Upper lobe of left lung (tissue), 6 donors: ENCODE measurements at regions not wholly inside any gene's neighbourhood (a gene's known extent, or its start where the extent isn't known, plus 50 kb on each side); places are given as distances from the start of the nearest gene placed in this dataset.

ENCODE experiments used
- ATAC-seq, 2 donors: fragments of 200-7000 bp; cut with Tn5 transposase; one replicate each; pipeline ENCODE4 v1.9.1; 2022; ENCODE audit warnings: mild to moderate bottlenecking in 2 of 2, moderate library complexity in 2 of 2; ENCODE audit not compliant: low FRiP score in 2 of 2
- DNase-seq, 2 donors: peaks; one replicate each; pipeline ENCODE4 v3.0.0-alpha.2; 2019 to 2020
- H3K27ac ChIP-seq, 4 donors: fragments of 200-600 bp; sonication (generic); one replicate each; pipeline ENCODE4 v1.5.1; 2016 to 2019
- H3K27me3 ChIP-seq, 4 donors: fragments of 200-600 bp; sonication (generic); one replicate each; pipeline ENCODE4 v1.5.1; 2017 to 2019
- H3K36me3 ChIP-seq, 4 donors: fragments of 200-600 bp; sonication (generic); one replicate each; pipeline ENCODE4 v1.5.1; 2016 to 2019
- H3K4me1 ChIP-seq, 4 donors: fragments of 200-600 bp; sonication (generic); one replicate each; pipeline ENCODE4 v1.5.1; 2018 to 2019
- H3K4me3 ChIP-seq, 4 donors: fragments of 200-600 bp; sonication (generic); one replicate each; pipeline ENCODE4 v1.5.1; 2017 to 2019; ENCODE audit warnings: mild to moderate bottlenecking in 2 of 4, moderate library complexity in 1 of 4
- H3K9me3 ChIP-seq, 4 donors: fragments of 200-600 bp; sonication (generic); one replicate each; pipeline ENCODE4 v1.5.1; 2018 to 2019
- EP300 ChIP-seq, 4 donors: sonication (generic); formaldehyde crosslinking; IDR thresholded peaks; one replicate each; pipeline ENCODE4 v1.5.1; 2017; ENCODE audit warnings: antibody characterized with exemption in 4 of 4, control low read depth in 2 of 4
- POLR2A ChIP-seq, 4 donors: fragments of 450-650 bp; IDR thresholded peaks; one replicate each; pipeline ENCODE4 v1.5.1; 2016 to 2017; ENCODE audit warnings: antibody characterized with exemption in 4 of 4, mild to moderate bottlenecking in 2 of 4
- POLR2AphosphoS5 ChIP-seq, 2 donors: sonication (generic); formaldehyde crosslinking; IDR thresholded peaks; one replicate each; pipeline ENCODE4 v1.5.1; 2017; ENCODE audit warnings: antibody characterized with exemption in 2 of 2
- WGBS, 2 donors: methylation state at CpG; one replicate each; pipeline ENCODE4 v1.1.5; 2017 to 2018; 5-methylcytosine and 5-hydroxymethylcytosine counted together
- TF ChIP-seq, protein P1 (sequence below), 6 experiments: fragments of 450-650 bp in 4 of 6; fragments of 200-600 bp in 2 of 6; sonication (generic) in 2 of 6; IDR thresholded peaks; one replicate each; pipeline ENCODE4 v1.5.1; 2016 to 2019; ENCODE audit warnings: antibody characterized with exemption in 6 of 6
- donor health status: DM: no; HTN: no; CAD: no; lungs with moderate emphysema.
- donor health status: DM: no; HTN: yes; CAD: no; lungs with severe emphysema.

DNA sequence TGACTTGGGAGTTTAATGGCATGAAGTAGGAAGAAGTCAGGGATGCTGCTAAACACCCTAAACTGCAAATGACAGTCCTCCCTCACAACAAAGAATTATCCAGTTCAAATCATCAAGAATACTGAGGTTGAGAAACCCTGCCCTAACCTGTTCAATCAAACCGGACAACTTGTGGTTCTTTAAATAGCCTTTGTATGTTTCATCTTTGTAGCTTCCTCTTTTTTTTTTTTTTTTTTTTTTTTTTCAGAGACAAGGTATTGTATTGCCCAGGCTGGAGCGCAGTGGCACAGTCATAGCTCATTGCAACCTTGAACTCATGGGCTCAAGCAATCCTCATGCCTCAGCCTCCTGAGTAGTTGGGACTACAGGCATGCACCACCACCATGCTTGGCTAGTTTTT is 52.5 kb upstream of the TTC29 start:
- no peak for DNase-seq
- no peaks in the 10 kb centered on the region for H3K4me1 ChIP-seq
- WGBS, 2 donors = 55 to 69% methylated on average over 2 of the region's 2 CpGs
- no peaks in the 10 kb centered on the region for H3K9me3 ChIP-seq
- H3K27me3 ChIP-seq = no peaks in the 10 kb centered on the region
- no peaks in the 10 kb centered on the region for H3K36me3 ChIP-seq
- no peak overlapping the region for H3K27ac ChIP-seq
- no peak overlapping the region for H3K4me3 ChIP-seq
- ATAC-seq = no peak
- TF ChIP-seq EP300 (IDR thresholded peaks at IDR 0.05) (no peak), POLR2A (IDR thresholded peaks at IDR 0.05) (no peak), POLR2AphosphoS5 (IDR thresholded peaks at IDR 0.05) (no peak)
- TF ChIP-seq, protein P1, sequence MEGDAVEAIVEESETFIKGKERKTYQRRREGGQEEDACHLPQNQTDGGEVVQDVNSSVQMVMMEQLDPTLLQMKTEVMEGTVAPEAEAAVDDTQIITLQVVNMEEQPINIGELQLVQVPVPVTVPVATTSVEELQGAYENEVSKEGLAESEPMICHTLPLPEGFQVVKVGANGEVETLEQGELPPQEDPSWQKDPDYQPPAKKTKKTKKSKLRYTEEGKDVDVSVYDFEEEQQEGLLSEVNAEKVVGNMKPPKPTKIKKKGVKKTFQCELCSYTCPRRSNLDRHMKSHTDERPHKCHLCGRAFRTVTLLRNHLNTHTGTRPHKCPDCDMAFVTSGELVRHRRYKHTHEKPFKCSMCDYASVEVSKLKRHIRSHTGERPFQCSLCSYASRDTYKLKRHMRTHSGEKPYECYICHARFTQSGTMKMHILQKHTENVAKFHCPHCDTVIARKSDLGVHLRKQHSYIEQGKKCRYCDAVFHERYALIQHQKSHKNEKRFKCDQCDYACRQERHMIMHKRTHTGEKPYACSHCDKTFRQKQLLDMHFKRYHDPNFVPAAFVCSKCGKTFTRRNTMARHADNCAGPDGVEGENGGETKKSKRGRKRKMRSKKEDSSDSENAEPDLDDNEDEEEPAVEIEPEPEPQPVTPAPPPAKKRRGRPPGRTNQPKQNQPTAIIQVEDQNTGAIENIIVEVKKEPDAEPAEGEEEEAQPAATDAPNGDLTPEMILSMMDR (IDR thresholded peaks at IDR 0.05) = no peak

DNA sequence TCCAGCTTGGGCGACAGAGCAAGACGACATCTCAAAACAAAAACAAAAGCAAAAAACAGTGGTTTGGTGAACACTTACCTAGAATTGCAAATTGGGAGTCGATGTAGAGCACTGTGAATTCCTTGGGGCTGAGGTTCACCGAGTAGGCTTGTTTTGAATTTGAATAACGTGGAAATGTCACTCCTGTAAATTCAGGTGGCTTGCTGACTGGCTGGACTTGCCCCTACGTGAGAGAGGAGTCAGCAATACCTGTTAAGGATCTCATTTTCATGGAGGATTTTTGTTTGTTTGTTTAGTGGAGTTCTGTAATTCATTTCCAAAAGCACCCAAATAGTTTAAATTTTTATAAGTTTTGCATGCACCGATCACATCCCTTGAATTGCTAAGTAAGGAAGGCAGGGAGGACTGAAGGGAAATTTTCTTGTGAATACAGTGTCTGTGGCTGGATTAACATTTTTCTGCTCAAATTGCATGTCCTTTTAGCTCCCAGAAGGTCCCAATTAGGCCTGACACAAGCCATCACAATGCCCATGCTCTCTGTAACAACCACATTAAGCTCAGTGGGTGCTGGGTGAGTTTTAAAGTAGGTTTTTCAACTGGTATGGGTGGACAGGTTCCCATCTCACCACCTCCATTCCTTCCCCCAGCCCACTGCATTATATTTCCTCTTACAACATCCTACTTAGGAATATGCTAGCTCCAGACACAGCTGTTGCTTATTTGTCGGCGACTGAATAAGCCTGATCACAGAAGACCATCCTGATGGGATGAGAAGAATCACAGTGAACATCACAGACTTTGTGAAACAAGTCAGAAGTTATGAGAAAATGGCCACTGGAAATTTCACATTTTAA is 58.5 kb upstream of the TTC29 start:
- no peaks in the 10 kb centered on the region for H3K27me3 ChIP-seq
- no peaks in the 10 kb centered on the region for H3K9me3 ChIP-seq
- no peaks in the 10 kb centered on the region for H3K4me1 ChIP-seq
- TF ChIP-seq POLR2A (IDR thresholded peaks at IDR 0.05) = no peak
- TF ChIP-seq POLR2AphosphoS5 (IDR thresholded peaks at IDR 0.05) = no peak
- TF ChIP-seq EP300 (IDR thresholded peaks at IDR 0.05) = no peak
- TF ChIP-seq, protein P1 (IDR thresholded peaks at IDR 0.05) = no peak
- H3K27ac ChIP-seq = no peak overlapping the region
- WGBS, 2 donors = 74 to 80% methylated on average over 9 of the region's 9 CpGs
- H3K36me3 ChIP-seq = no peaks in the 10 kb centered on the region
- DNase-seq (no peak), ATAC-seq (no peak)
- H3K4me3 ChIP-seq = no peak overlapping the region

DNA sequence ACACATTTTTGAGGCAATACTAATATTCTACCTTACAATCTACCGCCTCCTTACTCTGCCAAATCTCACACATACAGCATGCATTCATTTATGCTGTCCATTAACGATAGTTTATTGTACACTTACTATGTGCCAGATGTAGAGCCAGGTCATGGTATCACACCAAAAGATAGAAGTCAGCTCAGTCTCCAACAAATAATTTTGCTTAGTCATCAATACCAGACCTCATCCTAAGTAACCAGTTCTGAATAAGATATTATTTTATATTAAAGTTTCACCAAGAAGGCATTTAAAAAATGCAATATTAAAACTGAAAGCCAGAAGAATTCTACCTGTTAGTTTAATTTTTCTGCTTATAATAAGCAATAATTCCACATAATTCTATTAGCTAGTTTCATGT is 60.6 kb upstream of the TTC29 start:
- no peak overlapping the region for H3K27ac ChIP-seq
- no peak for TF ChIP-seq POLR2A (IDR thresholded peaks at IDR 0.05)
- TF ChIP-seq POLR2AphosphoS5 (IDR thresholded peaks at IDR 0.05) = no peak
- TF ChIP-seq, protein P1 (IDR thresholded peaks at IDR 0.05) = no peak
- TF ChIP-seq EP300 (IDR thresholded peaks at IDR 0.05) = no peak
- H3K4me1 ChIP-seq = no peaks in the 10 kb centered on the region
- no peak for ATAC-seq
- 92 to 98% methylated on average over 2 of the region's 2 CpGs for whole genome bisulfite sequencing, 2 donors
- H3K4me3 ChIP-seq = no peak overlapping the region
- DNase-seq = no peak
- H3K9me3 ChIP-seq = no peaks in the 10 kb centered on the region
- H3K27me3 ChIP-seq = no peaks in the 10 kb centered on the region
- H3K36me3 ChIP-seq = no peaks in the 10 kb centered on the region

DNA sequence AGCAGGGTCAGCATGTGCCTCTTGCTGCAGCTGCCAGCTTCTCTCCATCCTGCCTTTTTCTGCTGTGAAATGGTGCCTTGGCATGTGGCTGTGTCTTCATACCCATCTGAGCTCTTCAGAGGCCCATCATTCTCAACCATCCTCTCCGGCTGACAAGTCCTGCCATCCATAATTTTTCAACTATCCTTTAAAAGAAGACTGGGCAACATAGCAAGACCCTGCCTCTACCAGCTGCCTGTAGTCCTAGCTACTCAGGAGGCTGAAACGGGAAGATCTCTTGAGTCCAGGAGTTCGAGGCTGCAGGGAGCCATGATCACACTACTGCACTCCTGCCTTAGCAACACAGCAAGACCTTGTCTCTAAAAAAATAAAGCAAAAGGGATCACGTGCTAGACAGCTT is 64.2 kb upstream of the TTC29 start:
- no peaks in the 10 kb centered on the region for H3K36me3 ChIP-seq
- 83 to 89% methylated on average over 4 of the region's 4 CpGs for WGBS, 2 donors

More for the DNA sequence above, 64.2 kb upstream of the TTC29 start:
- TF ChIP-seq POLR2A (IDR thresholded peaks at IDR 0.05) = no peak
- TF ChIP-seq POLR2AphosphoS5 (IDR thresholded peaks at IDR 0.05) = no peak
- TF ChIP-seq, protein P1 (IDR thresholded peaks at IDR 0.05) = no peak
- no peak for TF ChIP-seq EP300 (IDR thresholded peaks at IDR 0.05)
- ATAC-seq = no peak
- Histone ChIP-seq H3K4me3 (no peak overlapping the region), H3K27me3 (no peaks in the 10 kb centered on the region), H3K9me3 (no peaks in the 10 kb centered on the region), H3K27ac (no peak overlapping the region), H3K4me1 (no peaks in the 10 kb centered on the region)
- DNase-seq = no peak
